IMR-90 (cell line): ENCODE measurements at regions not wholly inside any gene's neighbourhood (a gene's known extent, or its start where the extent isn't known, plus 50 kb on each side); places are given as distances from the start of the nearest gene placed in this dataset.
"Not testable (repeated sequence)": the region's sequence is repeated elsewhere in the genome, so short reads cannot be mapped to it uniquely, and the experiment has no call there.

Source experiments
- CTCF ChIP-seq: conservative IDR thresholded peaks from 2 replicates; pipeline ENCODE4 v1.5.1; 2012; ENCODE audit warnings: mild to moderate bottlenecking, low read depth, low read length, improper control_type of control experiment
- ELK1 ChIP-seq: fragments of 150-350 bp; IDR thresholded peaks from 2 replicates; pipeline ENCODE4 v1.6.1; 2016; ENCODE audit warnings: low read depth, mild to moderate bottlenecking, low read length, moderate library complexity, borderline replicate concordance
- FOS ChIP-seq: fragments of 150-350 bp; IDR thresholded peaks from 2 replicates; pipeline ENCODE4 v1.6.1; 2016; ENCODE audit warnings: low read depth, low read length
- MAZ ChIP-seq: IDR thresholded peaks from 2 replicates; pipeline ENCODE4 v1.6.1; 2012; ENCODE audit warnings: low read depth, mild to moderate bottlenecking, low read length, improper control_type of control experiment, moderate library complexity, borderline replicate concordance
- MXI1 ChIP-seq: IDR thresholded peaks from 2 replicates; pipeline ENCODE4 v1.6.1; 2012; ENCODE audit warnings: low read depth, mild to moderate bottlenecking, low read length, moderate library complexity, borderline replicate concordance
- POLR2A ChIP-seq: IDR thresholded peaks from 2 replicates; pipeline ENCODE4 v1.6.1; 2012; ENCODE audit warnings: mild to moderate bottlenecking, low read depth, low read length
- RAD21 ChIP-seq: IDR thresholded peaks from 2 replicates; pipeline ENCODE4 v1.6.1; 2012; ENCODE audit warnings: low read length, improper control_type of control experiment
- RCOR1 ChIP-seq: IDR thresholded peaks from 2 replicates; pipeline ENCODE4 v1.6.1; 2012; ENCODE audit warnings: mild to moderate bottlenecking, low read length, improper control_type of control experiment; ENCODE audit not compliant: insufficient replicate concordance
- USF2 ChIP-seq: fragments of 150-350 bp; IDR thresholded peaks from 2 replicates; pipeline ENCODE4 v1.6.1; 2017; ENCODE audit warnings: mild to moderate bottlenecking, antibody characterized with exemption, low read length, low read depth

- TF ChIP-seq CTCF, RAD21, POLR2A, RCOR1, FOS, MAZ, MXI1, USF2, ELK1: not testable (repeated sequence)
Observed at GRCh38 chr6:139517998-139518555, 143.6 kb upstream of the CITED2 start.
